ENCODE measurements at regions not wholly inside any gene's neighbourhood (a gene's known extent, or its start where the extent isn't known, plus 50 kb on each side); places are given as distances from the start of the nearest gene placed in this dataset.
A peak's percentile ranks its signal among the peaks of the same experiment; 100 is the strongest.

GRCh38 chr5:176185133-176185733 is 53.0 kb upstream of the SIMC1 start (continued):
- TF ChIP-seq ZNF639 (CRISPR knock-in tag; conservative IDR thresholded peaks at IDR 0.05 in 1 of 2, IDR thresholded peaks at IDR 0.05 in 1 of 2) (peak in 1 of 2 experiments; percentile 70; a peak in 1 of 4 replicates), MNT (conservative IDR thresholded peaks at IDR 0.05) (peak; percentile 47 to 69; a peak in 3 of 4 replicates), SREBF2 (CRISPR knock-in tag; IDR thresholded peaks at IDR 0.05) (no peak), ASH1L (IDR thresholded peaks at IDR 0.05; ENCODE audit: borderline replicate concordance, low read depth, partially characterized antibody) (no peak), TCF15 (CRISPR knock-in tag; IDR thresholded peaks at IDR 0.05) (no peak), PHF20 (IDR thresholded peaks at IDR 0.05; ENCODE audit: partially characterized antibody) (no peak), DMBX1 (CRISPR knock-in tag; IDR thresholded peaks at IDR 0.05; ENCODE audit: borderline replicate concordance) (peak; percentile 21; the same call in 1 of the 2 replicates), ZC3H4 (CRISPR knock-in tag; IDR thresholded peaks at IDR 0.05; ENCODE audit: borderline replicate concordance) (no peak), ZNF347 (CRISPR knock-in tag; IDR thresholded peaks at IDR 0.05; ENCODE audit: low read depth) (no peak), ARID3A (IDR thresholded peaks at IDR 0.05; ENCODE audit: borderline replicate concordance, low read depth, low read length) (no peak), CC2D1A (IDR thresholded peaks at IDR 0.05) (peak; percentile 85), SMAD3 (CRISPR knock-in tag; conservative IDR thresholded peaks at IDR 0.05) (no peak), PCBP2 (IDR thresholded peaks at IDR 0.05; ENCODE audit: low read depth, low read length, poor library complexity, severe bottlenecking) (no peak), MAFG (tag; conservative IDR thresholded peaks at IDR 0.05) (no peak; the same call in 1 of the 2 replicates), ZNF3 (CRISPR knock-in tag; IDR thresholded peaks at IDR 0.05) (no peak), ZNF408 (CRISPR knock-in tag; IDR thresholded peaks at IDR 0.05; ENCODE audit: low read depth) (no peak), EZH2 (IDR thresholded peaks at IDR 0.05; ENCODE audit: borderline replicate concordance, low read depth, low read length) (no peak), BRF2 (IDR thresholded peaks at IDR 0.05; ENCODE audit: borderline replicate concordance, insufficient read depth, insufficient read length) (no peak), TCF3 (CRISPR knock-in tag; IDR thresholded peaks at IDR 0.05) (0 out of 2 replicates have a peak, but pooled peaks have one; percentile 23), ADNP (tag; IDR thresholded peaks at IDR 0.05) (no peak)
